Activated CD4-positive, alpha-beta T cell treated with anti-CD3 and anti-CD28 coated beads for 36 hours (primary cell): ENCODE measurements at regions not wholly inside any gene's neighbourhood (a gene's known extent, or its start where the extent isn't known, plus 50 kb on each side); places are given as distances from the start of the nearest gene placed in this dataset. TPM values are rescaled to one million over a fixed set of nuclear protein-coding genes. Genes with fewer than 3 reads are reported as not detected.

ENCODE experiments used
- ATAC-seq: fragments of 200-7000 bp; cut with Tn5 transposase; one replicate; pipeline ENCODE4 v1.10.0; 2021; ENCODE audit warnings: mild to moderate bottlenecking, moderate library complexity
- CTCF ChIA-PET: fragments of 350-600 bp; sonication (Branson Sonifier 250); formaldehyde crosslinking; loops from one replicate; lab custom pipeline; 2021; ENCODE audit warnings: antibody characterized with exemption; lab: Charles Lee
- POLR2A ChIA-PET: fragments of 350-600 bp; sonication (Branson Sonifier 250); formaldehyde crosslinking; loops from one replicate; lab custom pipeline; 2021; ENCODE audit warnings: antibody characterized with exemption, inconsistent platforms; lab: Charles Lee
- DNase-seq: peaks from one replicate; pipeline ENCODE4 v3.0.0-alpha.2; 2020
- H3K27ac Mint-ChIP-seq: one replicate; pipeline ENCODE4 v1.8.0; 2021; ENCODE audit warnings: mixed read lengths
- H3K27me3 Mint-ChIP-seq: one replicate; pipeline ENCODE4 v1.8.0; 2021; ENCODE audit warnings: mixed read lengths
- H3K36me3 Mint-ChIP-seq: one replicate; pipeline ENCODE4 v1.8.0; 2021; ENCODE audit warnings: low read depth, mixed read lengths
- H3K4me1 Mint-ChIP-seq: one replicate; pipeline ENCODE4 v1.8.0; 2021; ENCODE audit warnings: mixed read lengths
- H3K4me3 Mint-ChIP-seq: one replicate; pipeline ENCODE4 v1.8.0; 2021; ENCODE audit warnings: mild to moderate bottlenecking, moderate library complexity, mixed read lengths
- H3K9me3 Mint-ChIP-seq: one replicate; pipeline ENCODE4 v1.8.0; 2021; ENCODE audit warnings: low read depth, mixed read lengths
- intact Hi-C, 2 experiments: fragments of 100-400 bp; cut with DNase I in 1 of 2; cut with micrococcal nuclease in 1 of 2; formaldehyde crosslinking; loops; one replicate each; pipeline versions ENCODE4 v1.14.2 to v1.15.1; 2022 to 2024; cut with DNase I, micrococcal nuclease
- microRNA-seq: library from miRNA; unstranded; fragments of <30 nt; microRNA quantifications from one replicate; pipeline ENCODE4 v1.2.0, GENCODE V29; 2021; ENCODE audit warnings: borderline replicate concordance

GRCh38 chr22:47230251-47230650 is 467.8 kb downstream of the TBC1D22A start:
- DNase-seq (no peak), ATAC-seq (no peak)
- CTCF ChIA-PET, result interaction anchor here (1.0 to 1.4 kb wide), 2 partner anchors 15 kb away, joined by 4 to 5 read pairs; no protein-coding TSS in a partner anchor
- POLR2A ChIA-PET, result no interaction called here
- intact Hi-C loops, result no loop called here
- no peak overlapping the region for H3K4me3 Mint-ChIP-seq
- H3K36me3 Mint-ChIP-seq, result no peaks in the 10 kb centered on the region
- H3K4me1 Mint-ChIP-seq, result no peaks in the 10 kb centered on the region
- H3K9me3 Mint-ChIP-seq, result peaks cover 4% of the 10 kb centered on the region
- H3K27me3 Mint-ChIP-seq, result peaks cover 7% of the 10 kb centered on the region
- H3K27ac Mint-ChIP-seq, result no peak overlapping the region

GRCh38 chr22:47228767-47229166 is 466.3 kb downstream of the TBC1D22A start:
- no peak overlapping the region for H3K4me3 Mint-ChIP-seq
- no peak for DNase-seq
- CTCF ChIA-PET, result interaction anchor here (1.7 kb wide), 1 partner anchor 14 kb away, joined by 6 read pairs; no protein-coding TSS in a partner anchor
- H3K27me3 Mint-ChIP-seq, result peaks cover 7% of the 10 kb centered on the region
- H3K4me1 Mint-ChIP-seq, result no peaks in the 10 kb centered on the region
- H3K27ac Mint-ChIP-seq, result no peak overlapping the region
- no peak for ATAC-seq
- H3K9me3 Mint-ChIP-seq, result peaks cover 4% of the 10 kb centered on the region
- intact Hi-C loops, result no loop called here
- POLR2A ChIA-PET, result no interaction called here
- H3K36me3 Mint-ChIP-seq, result no peaks in the 10 kb centered on the region

GRCh38 chr22:47225931-47226633 is 463.6 kb downstream of the TBC1D22A start:
- ATAC-seq (no peak), DNase-seq (no peak)
- CTCF ChIA-PET, result no interaction called here
- no peak overlapping the region for H3K4me3 Mint-ChIP-seq
- H3K9me3 Mint-ChIP-seq, result no peaks in the 10 kb centered on the region
- H3K36me3 Mint-ChIP-seq, result no peaks in the 10 kb centered on the region
- POLR2A ChIA-PET, result no interaction called here
- intact Hi-C loops, result no loop called here
- no peak overlapping the region for H3K27ac Mint-ChIP-seq
- no peaks in the 10 kb centered on the region for H3K4me1 Mint-ChIP-seq
- peaks cover 2% of the 10 kb centered on the region for H3K27me3 Mint-ChIP-seq

- no peak overlapping the region for H3K27ac Mint-ChIP-seq
- no peaks in the 10 kb centered on the region for H3K9me3 Mint-ChIP-seq
- DNase-seq, result no peak
- intact Hi-C loops, result no loop called here
- H3K4me1 Mint-ChIP-seq, result no peaks in the 10 kb centered on the region
- ATAC-seq, result no peak
- H3K4me3 Mint-ChIP-seq, result no peak overlapping the region
- ChIA-PET POLR2A (no interaction called here), CTCF (no interaction called here)
- peaks cover 2% of the 10 kb centered on the region for H3K27me3 Mint-ChIP-seq
- H3K36me3 Mint-ChIP-seq, result no peaks in the 10 kb centered on the region
These were observed 462.9 kb downstream of the TBC1D22A start for GRCh38 chr22:47225080-47225930.

Small RNA genes lying in the stretch of these regions (microRNA-seq; reads per million reads assigned to microRNA genes)
- gene MIR3201 (not detected), gene MIR3667 (32.8 reads per million, percentile 50 among the genes with 10 or more reads in this experiment), gene MIR4535 (not detected)
